B cell (primary cell): ENCODE measurements at regions not wholly inside any gene's neighbourhood (a gene's known extent, or its start where the extent isn't known, plus 50 kb on each side); places are given as distances from the start of the nearest gene placed in this dataset.

Source experiments
- ATAC-seq: fragments of 200-7000 bp; cut with Tn5 transposase; one replicate; pipeline ENCODE4 v1.10.0; 2021; ENCODE audit warnings: low read depth, mild to moderate bottlenecking, moderate number of reproducible peaks, moderate library complexity
- CTCF ChIA-PET: fragments of 350-600 bp; sonication (Branson Sonifier 250); formaldehyde crosslinking; loops from one replicate; lab custom pipeline; 2021; ENCODE audit warnings: antibody characterized with exemption, inconsistent platforms; lab: Charles Lee
- POLR2A ChIA-PET: fragments of 350-600 bp; sonication (Branson Sonifier 250); formaldehyde crosslinking; loops from one replicate; lab custom pipeline; 2021; ENCODE audit warnings: antibody characterized with exemption; lab: Charles Lee
- DNase-seq: peaks from one replicate; pipeline ENCODE4 v3.0.0; 2013
- H2AFZ ChIP-seq: 2 replicates; pipeline ENCODE4 v1.6.1; 2012; ENCODE audit warnings: mild to moderate bottlenecking, low read depth, low read length; ENCODE audit not compliant: insufficient read depth, poor library complexity, severe bottlenecking
- H3K27ac ChIP-seq, 2 donors: 1 replicate in 1 of 2; 2 replicates in 1 of 2; pipeline ENCODE4 v1.5.1; 2012 to 2013; ENCODE audit warnings: low read length in 2 of 2, mild to moderate bottlenecking in 2 of 2, moderate library complexity in 1 of 2
- H3K27me3 ChIP-seq, 4 experiments: fragments of 200-600 bp in 1 of 4; sonication (generic) in 1 of 4; replicated peaks in 1 of 4; 1 replicate in 2 of 4; 2 replicates in 2 of 4; pipeline versions ENCODE4 v1.6.1 to v1.7.0; 2013 to 2016; ENCODE audit warnings: low read length in 3 of 4, mild to moderate bottlenecking in 2 of 4, mixed read lengths in 1 of 4, moderate library complexity in 1 of 4; ENCODE audit not compliant: insufficient read depth in 4 of 4, control insufficient read depth in 3 of 4; ENCODE audit errors: control extremely low read depth in 1 of 4
- H3K36me3 ChIP-seq, 2 experiments: replicated peaks in 1 of 2; 1 replicate in 1 of 2; 2 replicates in 1 of 2; pipeline versions ENCODE4 v1.6.1 to v1.7.1; 2013; ENCODE audit warnings: low read length in 1 of 2; ENCODE audit not compliant: insufficient read depth in 2 of 2, control insufficient read depth in 1 of 2; ENCODE audit errors: control extremely low read depth in 1 of 2, extremely low read depth in 1 of 2
- H3K4me1 ChIP-seq, 2 donors: fragments of 200-600 bp in 1 of 2; sonication (generic) in 1 of 2; 1 replicate in 1 of 2; 2 replicates in 1 of 2; pipeline versions ENCODE4 v1.5.1 to v1.6.1; 2013 to 2017; ENCODE audit warnings: low read length in 2 of 2; ENCODE audit not compliant: control insufficient read depth in 2 of 2, insufficient read depth in 2 of 2
- H3K4me2 ChIP-seq: replicated peaks from 2 replicates; pipeline ENCODE3; 2012; ENCODE audit warnings: mild to moderate bottlenecking, low read depth, low read length; ENCODE audit not compliant: poor library complexity, severe bottlenecking
- H3K4me3 ChIP-seq, 5 experiments: fragments of 200-600 bp in 1 of 5; sonication (generic) in 1 of 5; 1 replicate in 3 of 5; 2 replicates in 2 of 5; pipeline versions ENCODE4 v1.5.1 to v1.7.0; 2011 to 2016; ENCODE audit warnings: low read length in 4 of 5, mild to moderate bottlenecking in 4 of 5, low read depth in 2 of 5, control low read depth in 1 of 5, moderate library complexity in 1 of 5; ENCODE audit not compliant: insufficient read depth in 1 of 5; ENCODE audit errors: control extremely low read depth in 1 of 5, extremely low read depth in 1 of 5
- H3K79me2 ChIP-seq: fragments of 200-600 bp; sonication (generic); one replicate; pipeline ENCODE4 v1.6.0; 2016; ENCODE audit warnings: low read length; ENCODE audit not compliant: control insufficient read depth, insufficient read depth
- H3K9ac ChIP-seq: fragments of 200-600 bp; sonication (generic); 2 replicates; pipeline ENCODE4 v1.6.1; 2017; ENCODE audit warnings: mild to moderate bottlenecking, low read length, moderate library complexity
- H3K9me3 ChIP-seq, 3 donors: one replicate each; pipeline versions ENCODE4 v1.6.1 to v1.7.1; 2013; ENCODE audit warnings: low read length in 2 of 3; ENCODE audit not compliant: control insufficient read depth in 2 of 3, insufficient read depth in 1 of 3; ENCODE audit errors: control extremely low read depth in 1 of 3
- H4K20me1 ChIP-seq: 2 replicates; pipeline ENCODE4 v1.6.0; 2012; ENCODE audit warnings: mild to moderate bottlenecking, low read length; ENCODE audit not compliant: insufficient read depth, control insufficient read depth, poor library complexity, severe bottlenecking
- H3K27ac Mint-ChIP-seq: one replicate; pipeline ENCODE4 v1.8.0; 2021; ENCODE audit warnings: mixed read lengths
- H3K27me3 Mint-ChIP-seq: one replicate; pipeline ENCODE4 v1.8.0; 2021; ENCODE audit warnings: mixed read lengths
- H3K4me1 Mint-ChIP-seq: one replicate; pipeline ENCODE4 v1.8.0; 2021; ENCODE audit warnings: mixed read lengths
- H3K4me3 Mint-ChIP-seq: one replicate; pipeline ENCODE4 v1.8.0; 2021; ENCODE audit warnings: mixed read lengths
- H3K9me3 Mint-ChIP-seq: one replicate; pipeline ENCODE4 v1.8.0; 2022; ENCODE audit warnings: mixed read lengths; ENCODE audit not compliant: insufficient read depth
- CTCF ChIP-seq: fragments of 200-600 bp; IDR thresholded peaks from one replicate; pipeline ENCODE4 v1.8.0; 2022; ENCODE audit warnings: antibody characterized with exemption, mild to moderate bottlenecking
- EZH2 ChIP-seq: IDR thresholded peaks from 2 replicates; pipeline ENCODE4 v1.6.1; 2012; ENCODE audit warnings: borderline replicate concordance, low read depth, mild to moderate bottlenecking, moderate library complexity, low read length; ENCODE audit not compliant: insufficient read depth, poor library complexity, severe bottlenecking
- WGBS: methylation state at CpG from one replicate; pipeline ENCODE4 v1.1.5; 2013; ENCODE audit warnings: missing lambda C conversion rate; ENCODE audit not compliant: insufficient coverage; 5-methylcytosine and 5-hydroxymethylcytosine counted together
- intact Hi-C: fragments of 100-400 bp; cut with micrococcal nuclease; formaldehyde crosslinking; loops from one replicate; pipeline ENCODE4 v1.10.0; 2022

DNA sequence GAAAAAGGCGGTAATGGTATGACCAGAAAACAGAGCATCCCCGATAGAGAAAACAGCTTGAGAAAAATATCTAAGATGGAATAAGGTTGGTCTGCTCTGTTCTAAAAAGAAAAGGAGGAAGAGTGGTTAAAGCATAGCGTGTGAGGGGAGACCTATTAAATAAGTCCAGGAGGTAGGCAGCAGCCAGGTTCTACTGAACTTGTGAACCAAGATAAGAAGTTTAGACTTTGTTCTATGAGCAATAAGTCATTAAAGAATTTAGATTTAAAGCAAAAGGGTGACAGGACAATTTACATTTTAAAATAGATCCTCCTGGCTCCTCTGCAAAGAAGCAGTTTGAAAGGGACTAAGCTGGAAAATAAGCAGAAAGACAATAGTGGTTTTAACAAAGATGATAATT lies 81.3 kb upstream of the COX7C start:
- H3K4me3 Mint-ChIP-seq: no peak overlapping the region

DNA sequence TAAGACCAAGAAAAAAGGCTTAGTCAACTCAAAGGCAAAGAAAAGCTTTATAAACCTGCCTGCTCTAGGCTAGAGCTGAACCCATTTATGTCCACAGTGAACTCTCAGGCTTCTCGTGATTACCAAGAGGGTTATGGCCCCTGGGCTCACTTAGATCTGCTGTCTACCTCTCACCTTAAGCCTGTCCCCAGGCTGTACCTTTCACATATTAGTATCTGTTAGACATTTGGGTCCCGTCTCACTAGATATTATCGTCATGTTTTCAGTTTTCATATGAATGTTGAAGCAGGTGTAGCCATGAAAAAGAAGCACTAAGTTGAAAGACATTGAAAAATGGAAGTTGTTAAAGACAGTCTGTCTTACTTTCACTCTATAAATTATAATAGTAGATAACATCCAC lies 75.2 kb upstream of the COX7C start:
- H2AFZ ChIP-seq: no peak overlapping the region
- no peak overlapping the region for H3K9ac ChIP-seq
- H3K27me3 ChIP-seq: no peaks in the 10 kb centered on the region
- WGBS: no CpG with 5 or more reads among the region's 3 CpGs
- no peak for DNase-seq
- H3K4me3 ChIP-seq: no peak overlapping the region
- intact Hi-C loops: no loop called here
- H3K4me2 ChIP-seq: no peak overlapping the region
- H3K4me1 ChIP-seq: no peaks in the 10 kb centered on the region
- TF ChIP-seq CTCF (no peak), EZH2 (no peak)
- H3K9me3 Mint-ChIP-seq: no peaks in the 10 kb centered on the region
- POLR2A ChIA-PET: no interaction called here
- CTCF ChIA-PET: no interaction called here
- no peaks in the 10 kb centered on the region for H3K79me2 ChIP-seq
- no peak for ATAC-seq
- H3K4me3 Mint-ChIP-seq: no peak overlapping the region
- no peaks in the 10 kb centered on the region for H3K9me3 ChIP-seq
- no peaks in the 10 kb centered on the region for H3K36me3 ChIP-seq
- H4K20me1 ChIP-seq: no peaks in the 10 kb centered on the region
- H3K27me3 Mint-ChIP-seq: no peaks in the 10 kb centered on the region
- no peak overlapping the region for H3K27ac ChIP-seq
- H3K27ac Mint-ChIP-seq: no peak overlapping the region
- no peaks in the 10 kb centered on the region for H3K4me1 Mint-ChIP-seq

More for the DNA sequence above, 81.3 kb upstream of the COX7C start:
- no peaks in the 10 kb centered on the region for H3K79me2 ChIP-seq
- CTCF ChIA-PET: no interaction called here
- Mint-ChIP-seq H3K9me3 (no peaks in the 10 kb centered on the region), H3K27me3 (no peaks in the 10 kb centered on the region), H3K4me1 (no peaks in the 10 kb centered on the region), H3K27ac (no peak overlapping the region)
- 93% methylated on average over 3 of the region's 3 CpGs for WGBS
- intact Hi-C loops: no loop called here
- ATAC-seq: no peak
- no peak overlapping the region for H3K9ac ChIP-seq
- no peak for TF ChIP-seq EZH2
- TF ChIP-seq CTCF: no peak
- no peak overlapping the region for H3K4me3 ChIP-seq
- no peaks in the 10 kb centered on the region for H3K27me3 ChIP-seq
- no peaks in the 10 kb centered on the region for H3K36me3 ChIP-seq
- no peaks in the 10 kb centered on the region for H3K4me1 ChIP-seq
- no peak for DNase-seq
- H2AFZ ChIP-seq: no peak overlapping the region
- POLR2A ChIA-PET: no interaction called here
- no peaks in the 10 kb centered on the region for H3K9me3 ChIP-seq
- no peak overlapping the region for H3K27ac ChIP-seq
- H4K20me1 ChIP-seq: no peaks in the 10 kb centered on the region
- H3K4me2 ChIP-seq: no peak overlapping the region
